PC-3 (cell line): ENCODE measurements at regions not wholly inside any gene's neighbourhood (a gene's known extent, or its start where the extent isn't known, plus 50 kb on each side); places are given as distances from the start of the nearest gene placed in this dataset.

Experiments
- ATAC-seq: fragments of 200-7000 bp; cut with Tn5 transposase; 2 replicates; pipeline ENCODE4 v1.9.1; 2020; ENCODE audit warnings: mild to moderate bottlenecking, moderate library complexity
- BruUV-seq: library from RNA; stranded (reverse); fragments of 400-500 nt; replicated peaks from 2 replicates; lab custom pipeline; 2021; lab: Mats Ljungman, UMichigan
- CTCF ChIA-PET: fragments of 300-600 bp; sonication (Branson Sonifier 250); formaldehyde crosslinking; loops from one replicate; lab custom pipeline; 2022; ENCODE audit warnings: antibody characterized with exemption; lab: Charles Lee
- POLR2A ChIA-PET: fragments of 300-600 bp; sonication (Branson Sonifier 250); formaldehyde crosslinking; loops from one replicate; lab custom pipeline; 2022; ENCODE audit warnings: antibody characterized with exemption; ENCODE audit not compliant: unreplicated experiment; lab: Charles Lee
- DNase-seq: peaks from one replicate; pipeline ENCODE4 v3.0.0-alpha.2; 2015
- H2AFZ ChIP-seq: fragments of 300-600 bp; sonication (generic); 2 replicates; pipeline ENCODE4 v1.6.0; 2016; ENCODE audit warnings: antibody characterized with exemption, low read length
- H3F3A ChIP-seq: fragments of 300-600 bp; sonication (generic); one replicate; pipeline ENCODE4 v1.6.0; 2017; ENCODE audit warnings: antibody characterized with exemption, low read length, control low read depth, mild to moderate bottlenecking; ENCODE audit not compliant: unreplicated experiment
- H3K27ac ChIP-seq: fragments of 300-600 bp; sonication (generic); 2 replicates; pipeline ENCODE4 v1.5.1; 2016; ENCODE audit warnings: mild to moderate bottlenecking, low read length
- H3K27me3 ChIP-seq: fragments of 300-600 bp; sonication (generic); 2 replicates; pipeline ENCODE4 v1.6.1; 2016; ENCODE audit warnings: low read length, mixed read lengths
- H3K36me3 ChIP-seq: fragments of 300-600 bp; sonication (generic); 2 replicates; pipeline ENCODE4 v1.6.1; 2016; ENCODE audit warnings: low read depth, mixed run types, low read length, mixed read lengths
- H3K4me1 ChIP-seq: fragments of 300-600 bp; sonication (generic); 2 replicates; pipeline ENCODE4 v1.5.1; 2016; ENCODE audit warnings: low read length; ENCODE audit not compliant: insufficient read depth
- H3K4me2 ChIP-seq: fragments of 300-600 bp; sonication (generic); 2 replicates; pipeline ENCODE4 v1.6.0; 2016; ENCODE audit warnings: low read length
- H3K4me3 ChIP-seq: fragments of 300-600 bp; sonication (generic); 2 replicates; pipeline ENCODE4 v1.5.1; 2016; ENCODE audit warnings: mild to moderate bottlenecking, low read length, mixed read lengths
- H3K79me2 ChIP-seq: fragments of 300-600 bp; sonication (generic); 2 replicates; pipeline ENCODE4 v1.6.1; 2017; ENCODE audit warnings: low read length, mixed read lengths
- H3K9ac ChIP-seq: fragments of 300-600 bp; sonication (generic); 2 replicates; pipeline ENCODE4 v1.6.0; 2016; ENCODE audit warnings: mild to moderate bottlenecking, low read length
- H3K9me2 ChIP-seq: fragments of 300-600 bp; sonication (generic); replicated peaks from 2 replicates; pipeline ENCODE4 v1.6.1; 2016; ENCODE audit warnings: mixed run types, low read length, mixed read lengths
- H3K9me3 ChIP-seq: fragments of 300-600 bp; sonication (generic); 2 replicates; pipeline ENCODE4 v1.6.1; 2016; ENCODE audit warnings: low read length, mixed read lengths
- H4K20me1 ChIP-seq: fragments of 300-600 bp; sonication (generic); 2 replicates; pipeline ENCODE4 v1.6.1; 2016; ENCODE audit warnings: low read length, mixed read lengths
- CTCF ChIP-seq: fragments of 300-600 bp; sonication (generic); conservative IDR thresholded peaks from 2 replicates; pipeline ENCODE4 v1.5.1; 2017; ENCODE audit warnings: antibody characterized with exemption, low read depth, mild to moderate bottlenecking, low read length
- EZH2 ChIP-seq: fragments of 300-600 bp; sonication (generic); IDR thresholded peaks from one replicate; pipeline ENCODE4 v1.6.1; 2017; ENCODE audit warnings: antibody characterized with exemption, mild to moderate bottlenecking, low read length; ENCODE audit not compliant: unreplicated experiment
- EZH2phosphoT487 ChIP-seq: fragments of 300-600 bp; sonication (generic); IDR thresholded peaks from 2 replicates; pipeline ENCODE4 v1.6.1; 2018; ENCODE audit warnings: mild to moderate bottlenecking, antibody characterized with exemption, low read length, borderline replicate concordance
- intact Hi-C: fragments of 100-400 bp; cut with micrococcal nuclease; formaldehyde crosslinking; loops from 2 replicates; pipeline ENCODE4 v1.9.0; 2023

GRCh38 chr7:9100289-9100688 lies 666.9 kb downstream of the NXPH1 start:
- intact Hi-C loops: no loop called here
- CTCF ChIA-PET: no interaction called here
- POLR2A ChIA-PET: no interaction called here

GRCh38 chr7:9102846-9103245 lies 669.4 kb downstream of the NXPH1 start:
- ATAC-seq: no peak
- no peaks in the 10 kb centered on the region for H3K9me2 ChIP-seq
- ChIA-PET POLR2A (no interaction called here), CTCF (no interaction called here)
- no peak overlapping the region for H3K4me2 ChIP-seq
- H3K27me3 ChIP-seq: no peaks in the 10 kb centered on the region
- H3K4me1 ChIP-seq: no peaks in the 10 kb centered on the region
- TF ChIP-seq EZH2 (no peak), EZH2phosphoT487 (no peak), CTCF (no peak)
- intact Hi-C loops: no loop called here
- H3K4me3 ChIP-seq: no peak overlapping the region
- H3K27ac ChIP-seq: no peak overlapping the region
- H3K36me3 ChIP-seq: no peaks in the 10 kb centered on the region
- H2AFZ ChIP-seq: no peak overlapping the region
- H3K79me2 ChIP-seq: no peaks in the 10 kb centered on the region
- no peaks in the 10 kb centered on the region for H4K20me1 ChIP-seq
- no TSS peak for BruUV-seq
- DNase-seq: no peak
- H3K9me3 ChIP-seq: no peaks in the 10 kb centered on the region
- H3K9ac ChIP-seq: no peak overlapping the region
- no peaks in the 10 kb centered on the region for H3F3A ChIP-seq

More at GRCh38 chr7:9100289-9100688, 666.9 kb downstream of the NXPH1 start:
- Histone ChIP-seq H2AFZ (no peak overlapping the region), H3K27ac (no peak overlapping the region), H3K4me3 (no peak overlapping the region), H3K4me2 (no peak overlapping the region), H3K36me3 (no peaks in the 10 kb centered on the region), H3K4me1 (no peaks in the 10 kb centered on the region), H3F3A (no peaks in the 10 kb centered on the region), H3K9ac (no peak overlapping the region), H3K79me2 (no peaks in the 10 kb centered on the region), H3K9me3 (no peaks in the 10 kb centered on the region), H3K9me2 (no peaks in the 10 kb centered on the region), H4K20me1 (no peaks in the 10 kb centered on the region), H3K27me3 (no peaks in the 10 kb centered on the region)
- TF ChIP-seq EZH2phosphoT487: no peak
- TF ChIP-seq EZH2: no peak
- no peak for TF ChIP-seq CTCF
- no TSS peak for BruUV-seq
- DNase-seq (no peak), ATAC-seq (no peak)

GRCh38 chr7:9106747-9107146 lies 673.3 kb downstream of the NXPH1 start:
- Histone ChIP-seq H3K79me2 (no peaks in the 10 kb centered on the region), H3K4me3 (no peak overlapping the region), H4K20me1 (no peaks in the 10 kb centered on the region), H2AFZ (no peak overlapping the region), H3K9me3 (0 out of 2 replicates have a peak, but pooled peaks cover 4% of the 10 kb centered on the region), H3K27me3 (no peaks in the 10 kb centered on the region), H3K4me2 (no peak overlapping the region), H3F3A (no peaks in the 10 kb centered on the region), H3K4me1 (no peaks in the 10 kb centered on the region), H3K9ac (no peak overlapping the region), H3K36me3 (no peaks in the 10 kb centered on the region), H3K9me2 (no peaks in the 10 kb centered on the region), H3K27ac (no peak overlapping the region)
- intact Hi-C loops: no loop called here
- CTCF ChIA-PET: no interaction called here
- no peak for DNase-seq
- no peak; the same call in 1 of the 2 replicates for ATAC-seq
- TF ChIP-seq EZH2: no peak
- no peak for TF ChIP-seq EZH2phosphoT487
- no peak for TF ChIP-seq CTCF
- no TSS peak for BruUV-seq
- POLR2A ChIA-PET: no interaction called here
